K562 (cell line): ENCODE measurements at regions not wholly inside any gene's neighbourhood (a gene's known extent, or its start where the extent isn't known, plus 50 kb on each side); places are given as distances from the start of the nearest gene placed in this dataset.

Source experiments
- MITF ChIP-seq: IDR thresholded peaks from 2 replicates; pipeline ENCODE4 v1.6.1; 2014; ENCODE audit warnings: antibody characterized with exemption
- NR3C1 ChIP-seq: sonication (generic); formaldehyde crosslinking; IDR thresholded peaks from 2 replicates; pipeline ENCODE4 v1.8.1; 2022; ENCODE audit warnings: missing genetic modification reagents
- POLR2H ChIP-seq: IDR thresholded peaks from 2 replicates; pipeline ENCODE4 v1.6.1; 2016; ENCODE audit warnings: missing genetic modification characterization, low read depth, mild to moderate bottlenecking, control low read depth, missing compliant biosample characterization, moderate library complexity
- ZNF41 ChIP-seq: fragments of 250-450 bp; sonication (Bioruptor Pico); conservative IDR thresholded peaks from 2 replicates; pipeline ENCODE4 v1.4.0; 2020; ENCODE audit warnings: mild to moderate bottlenecking
- TF ChIP-seq, protein P1 (sequence below): fragments of 450-650 bp; IDR thresholded peaks from 2 replicates; pipeline ENCODE4 v1.6.1; 2016; ENCODE audit warnings: antibody characterized with exemption
- TF ChIP-seq, protein P2 (sequence below): fragments of 250-450 bp; sonication (Bioruptor Pico); IDR thresholded peaks from 2 replicates; pipeline ENCODE4 v1.9.0; 2021; ENCODE audit warnings: mild to moderate bottlenecking, inconsistent platforms
- TF ChIP-seq, protein P3 (sequence below): fragments of 250-450 bp; sonication (Bioruptor Pico); IDR thresholded peaks from 2 replicates; pipeline ENCODE4 v1.8.0; 2021; ENCODE audit warnings: moderate library complexity, mild to moderate bottlenecking, inconsistent platforms
- TF ChIP-seq, protein P4 (sequence below), 2 experiments: fragments of 450-650 bp; IDR thresholded peaks; 2 replicates each; pipeline ENCODE4 v1.6.1; 2016

DNA sequence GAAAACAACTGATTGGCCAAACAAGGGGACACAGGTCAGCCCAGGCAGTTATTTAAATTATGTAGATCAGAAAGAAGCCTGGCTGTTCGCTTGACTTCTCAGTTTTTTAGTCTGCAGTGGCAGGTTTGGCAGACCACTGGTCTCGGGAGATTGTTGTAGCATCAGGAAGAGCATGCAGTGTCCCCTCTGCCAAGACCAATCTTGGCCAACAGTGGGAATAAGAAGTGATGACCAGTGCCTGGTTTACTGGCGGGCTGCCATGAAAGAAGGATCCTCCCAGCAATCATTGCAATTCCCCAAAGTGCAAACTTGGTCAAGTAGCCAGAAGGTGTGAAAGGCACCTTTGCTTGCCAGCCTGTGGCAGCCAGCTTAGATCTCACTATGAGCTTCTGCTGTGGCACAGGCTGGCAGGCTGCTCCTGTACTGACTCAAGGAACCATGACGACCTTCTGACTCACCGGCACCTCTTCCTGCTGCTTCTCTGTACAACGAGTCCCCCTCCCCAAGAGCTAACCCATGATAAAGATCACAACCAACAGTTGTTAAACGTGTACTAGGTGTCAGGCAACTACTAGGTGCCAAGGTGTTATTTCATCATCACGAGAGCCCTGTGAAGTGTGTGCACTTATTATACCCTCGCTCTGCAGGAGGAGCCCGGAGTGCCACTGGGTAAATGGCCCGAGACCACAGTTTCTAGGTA lies 76.8 kb upstream of the DUSP22 start (continued):
- TF ChIP-seq, protein P1, sequence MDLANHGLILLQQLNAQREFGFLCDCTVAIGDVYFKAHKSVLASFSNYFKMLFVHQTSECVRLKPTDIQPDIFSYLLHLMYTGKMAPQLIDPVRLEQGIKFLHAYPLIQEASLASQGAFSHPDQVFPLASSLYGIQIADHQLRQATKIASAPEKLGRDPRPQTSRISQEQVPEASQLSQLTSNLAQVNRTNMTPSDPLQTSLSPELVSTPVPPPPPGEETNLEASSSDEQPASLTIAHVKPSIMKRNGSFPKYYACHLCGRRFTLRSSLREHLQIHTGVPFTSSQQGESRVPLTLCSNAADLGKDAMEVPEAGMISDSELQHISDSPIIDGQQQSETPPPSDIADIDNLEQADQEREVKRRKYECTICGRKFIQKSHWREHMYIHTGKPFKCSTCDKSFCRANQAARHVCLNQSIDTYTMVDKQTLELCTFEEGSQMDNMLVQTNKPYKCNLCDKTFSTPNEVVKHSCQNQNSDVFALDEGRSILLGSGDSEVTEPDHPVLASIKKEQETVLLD, result no peak
- no peak for TF ChIP-seq POLR2H (tag)
- no peak for TF ChIP-seq MITF
- TF ChIP-seq, protein P2, sequence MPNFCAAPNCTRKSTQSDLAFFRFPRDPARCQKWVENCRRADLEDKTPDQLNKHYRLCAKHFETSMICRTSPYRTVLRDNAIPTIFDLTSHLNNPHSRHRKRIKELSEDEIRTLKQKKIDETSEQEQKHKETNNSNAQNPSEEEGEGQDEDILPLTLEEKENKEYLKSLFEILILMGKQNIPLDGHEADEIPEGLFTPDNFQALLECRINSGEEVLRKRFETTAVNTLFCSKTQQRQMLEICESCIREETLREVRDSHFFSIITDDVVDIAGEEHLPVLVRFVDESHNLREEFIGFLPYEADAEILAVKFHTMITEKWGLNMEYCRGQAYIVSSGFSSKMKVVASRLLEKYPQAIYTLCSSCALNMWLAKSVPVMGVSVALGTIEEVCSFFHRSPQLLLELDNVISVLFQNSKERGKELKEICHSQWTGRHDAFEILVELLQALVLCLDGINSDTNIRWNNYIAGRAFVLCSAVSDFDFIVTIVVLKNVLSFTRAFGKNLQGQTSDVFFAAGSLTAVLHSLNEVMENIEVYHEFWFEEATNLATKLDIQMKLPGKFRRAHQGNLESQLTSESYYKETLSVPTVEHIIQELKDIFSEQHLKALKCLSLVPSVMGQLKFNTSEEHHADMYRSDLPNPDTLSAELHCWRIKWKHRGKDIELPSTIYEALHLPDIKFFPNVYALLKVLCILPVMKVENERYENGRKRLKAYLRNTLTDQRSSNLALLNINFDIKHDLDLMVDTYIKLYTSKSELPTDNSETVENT (CRISPR knock-in tag), result no peak
- TF ChIP-seq, protein P3, sequence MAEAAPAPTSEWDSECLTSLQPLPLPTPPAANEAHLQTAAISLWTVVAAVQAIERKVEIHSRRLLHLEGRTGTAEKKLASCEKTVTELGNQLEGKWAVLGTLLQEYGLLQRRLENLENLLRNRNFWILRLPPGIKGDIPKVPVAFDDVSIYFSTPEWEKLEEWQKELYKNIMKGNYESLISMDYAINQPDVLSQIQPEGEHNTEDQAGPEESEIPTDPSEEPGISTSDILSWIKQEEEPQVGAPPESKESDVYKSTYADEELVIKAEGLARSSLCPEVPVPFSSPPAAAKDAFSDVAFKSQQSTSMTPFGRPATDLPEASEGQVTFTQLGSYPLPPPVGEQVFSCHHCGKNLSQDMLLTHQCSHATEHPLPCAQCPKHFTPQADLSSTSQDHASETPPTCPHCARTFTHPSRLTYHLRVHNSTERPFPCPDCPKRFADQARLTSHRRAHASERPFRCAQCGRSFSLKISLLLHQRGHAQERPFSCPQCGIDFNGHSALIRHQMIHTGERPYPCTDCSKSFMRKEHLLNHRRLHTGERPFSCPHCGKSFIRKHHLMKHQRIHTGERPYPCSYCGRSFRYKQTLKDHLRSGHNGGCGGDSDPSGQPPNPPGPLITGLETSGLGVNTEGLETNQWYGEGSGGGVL (CRISPR knock-in tag), result no peak
- no peak for TF ChIP-seq NR3C1 (CRISPR knock-in tag)
- TF ChIP-seq, protein P4, sequence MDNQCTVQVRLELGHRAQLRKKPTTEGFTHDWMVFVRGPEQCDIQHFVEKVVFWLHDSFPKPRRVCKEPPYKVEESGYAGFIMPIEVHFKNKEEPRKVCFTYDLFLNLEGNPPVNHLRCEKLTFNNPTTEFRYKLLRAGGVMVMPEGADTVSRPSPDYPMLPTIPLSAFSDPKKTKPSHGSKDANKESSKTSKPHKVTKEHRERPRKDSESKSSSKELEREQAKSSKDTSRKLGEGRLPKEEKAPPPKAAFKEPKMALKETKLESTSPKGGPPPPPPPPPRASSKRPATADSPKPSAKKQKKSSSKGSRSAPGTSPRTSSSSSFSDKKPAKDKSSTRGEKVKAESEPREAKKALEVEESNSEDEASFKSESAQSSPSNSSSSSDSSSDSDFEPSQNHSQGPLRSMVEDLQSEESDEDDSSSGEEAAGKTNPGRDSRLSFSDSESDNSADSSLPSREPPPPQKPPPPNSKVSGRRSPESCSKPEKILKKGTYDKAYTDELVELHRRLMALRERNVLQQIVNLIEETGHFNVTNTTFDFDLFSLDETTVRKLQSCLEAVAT (IDR thresholded peaks at IDR 0.05), result no peak
- no peak for TF ChIP-seq ZNF41 (CRISPR knock-in tag)
